Stimulated activated CD4-positive, alpha-beta T cell treated with anti-CD3 and anti-CD28 coated beads, Interleukin-4, amount 100 ng/mL, for 48 hours (primary cell): ENCODE measurements at regions not wholly inside any gene's neighbourhood (a gene's known extent, or its start where the extent isn't known, plus 50 kb on each side); places are given as distances from the start of the nearest gene placed in this dataset.
"Not testable (repeated sequence)": the region's sequence is repeated elsewhere in the genome, so short reads cannot be mapped to it uniquely, and the experiment has no call there.

Source experiments
- DNase-seq, 2 donors: peaks; one replicate each; pipeline ENCODE4 v3.0.0-alpha.2; 2020; ENCODE audit warnings: low read depth in 2 of 2

DNA sequence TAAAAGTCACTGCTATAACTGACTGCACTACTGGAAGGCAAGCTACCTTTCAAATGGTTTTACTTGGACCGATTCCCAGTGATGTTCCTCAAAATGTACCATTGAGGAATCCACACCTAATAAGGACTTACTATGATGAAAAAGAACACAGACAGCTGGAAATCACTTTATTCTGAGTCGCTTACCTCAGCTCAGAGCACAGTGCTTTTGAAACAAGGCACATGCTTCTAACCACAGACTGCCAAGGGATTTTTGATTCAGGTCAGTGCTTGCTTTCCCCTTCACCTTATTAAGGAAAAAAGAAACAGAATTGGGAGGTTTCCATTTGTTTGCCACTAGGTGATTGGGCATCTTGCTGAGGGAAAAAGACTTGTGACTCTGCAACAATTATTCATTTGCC, 707.5 kb upstream of the FSHR start:
- DNase-seq = no peak

DNA sequence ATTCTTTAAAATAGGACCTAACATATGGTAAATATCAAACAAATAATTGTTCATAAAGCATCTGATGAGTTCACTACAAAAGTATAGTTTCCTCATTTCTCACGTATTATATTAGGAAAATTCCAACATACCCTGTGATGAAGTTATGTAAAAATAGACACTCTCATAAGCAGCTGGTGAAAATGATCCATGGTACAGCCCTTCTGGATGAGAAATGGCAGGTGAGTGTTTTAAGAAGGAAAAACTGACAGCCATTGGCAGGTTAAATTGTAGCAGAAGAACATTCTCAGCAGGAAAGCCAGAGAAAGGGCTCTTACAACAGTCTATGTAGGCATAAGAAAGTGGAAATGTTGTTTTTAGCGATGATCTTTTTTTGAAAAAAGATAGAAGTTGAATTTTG, 706.5 kb upstream of the FSHR start:
- DNase-seq = no peak

DNA sequence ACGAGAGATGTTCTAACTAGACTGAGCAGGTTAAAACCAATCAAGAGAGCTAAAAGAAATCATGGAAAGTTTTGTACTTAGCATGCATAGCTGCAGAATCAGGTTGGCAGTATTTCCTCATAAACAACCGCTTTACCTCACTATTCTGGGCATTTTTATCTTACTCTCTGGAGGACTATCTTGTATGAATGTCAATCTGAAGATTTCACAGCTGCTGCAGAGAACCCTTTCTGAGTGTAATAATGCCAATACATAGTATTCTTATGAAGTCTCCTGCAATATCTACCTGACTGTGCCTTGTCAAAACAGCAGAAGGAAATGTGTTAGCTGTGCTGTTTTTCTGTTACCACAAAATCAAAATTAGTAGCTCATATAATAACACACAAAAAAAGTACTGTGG, 705.9 kb upstream of the FSHR start:
- DNase-seq = no peak

DNA sequence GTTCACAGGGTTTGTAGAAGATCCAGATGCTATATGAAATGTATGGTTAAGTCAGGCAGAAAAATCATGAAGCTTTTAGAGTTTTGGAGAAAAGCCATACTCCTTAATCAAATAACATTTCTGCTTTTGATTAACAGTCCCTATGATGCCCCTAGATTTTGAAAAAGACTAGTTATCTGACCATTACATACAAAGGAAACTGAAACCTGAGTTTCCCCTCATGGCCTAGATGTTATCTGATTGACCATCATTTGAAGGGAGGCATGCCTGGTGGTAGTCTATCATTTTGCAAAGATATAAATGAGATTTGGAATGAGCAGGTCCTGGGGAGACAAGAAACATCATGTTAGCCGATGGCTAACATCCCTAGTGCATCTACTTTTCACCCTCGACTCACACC, 704.3 kb upstream of the FSHR start:
- no peak for DNase-seq

DNA sequence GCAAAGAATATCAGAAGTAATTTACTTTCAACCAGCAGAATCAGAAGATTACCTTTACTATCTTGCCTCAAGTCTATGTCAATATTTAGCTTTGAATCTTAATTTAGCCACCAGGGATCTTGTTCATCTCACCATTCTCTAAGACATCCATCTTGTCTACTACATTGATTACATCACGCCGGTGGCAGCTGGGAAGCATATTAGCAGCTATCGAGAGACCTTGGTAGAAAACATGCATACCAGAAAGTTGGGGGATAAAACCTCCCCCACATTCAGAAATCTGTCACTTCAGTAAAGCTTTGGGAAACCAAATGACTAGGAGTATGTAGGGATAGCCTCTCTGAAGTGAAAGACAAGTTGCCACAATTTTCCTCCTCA, 703.8 kb upstream of the FSHR start:
- DNase-seq = no peak

DNA sequence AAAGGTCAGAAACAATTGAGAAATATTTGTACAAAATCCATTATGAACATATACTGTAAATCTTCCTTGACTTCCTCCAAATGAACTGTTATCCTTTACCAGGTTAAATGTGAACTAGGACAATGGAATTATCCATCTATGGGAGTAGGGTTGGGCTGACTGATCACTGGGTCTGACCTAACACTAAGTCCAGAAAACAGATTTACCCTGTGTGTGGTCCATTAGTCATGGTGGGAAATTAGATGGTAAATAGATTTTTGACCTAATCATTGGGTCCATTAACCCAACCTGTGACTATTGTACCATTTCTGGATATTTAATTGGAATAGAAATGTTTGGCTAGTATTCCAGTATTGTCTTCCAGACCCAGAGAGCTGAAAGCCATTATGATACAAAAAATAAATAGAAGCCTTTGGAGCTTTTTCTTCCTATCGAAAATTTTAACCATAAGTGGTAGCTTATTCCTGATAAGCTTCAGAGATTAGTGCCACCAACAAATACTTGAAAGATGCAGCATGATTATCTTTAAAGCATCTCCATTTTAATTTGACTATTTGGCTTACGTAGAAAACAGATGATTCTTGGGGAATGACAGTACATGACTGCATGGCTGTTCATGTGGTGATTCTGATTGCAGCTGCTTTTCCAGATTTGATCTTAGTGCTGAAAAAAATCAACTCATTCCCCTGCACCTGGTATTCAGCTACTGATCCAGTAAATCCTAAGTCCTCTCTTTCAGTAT, 703.2 kb upstream of the FSHR start:
- DNase-seq = no peak

DNA sequence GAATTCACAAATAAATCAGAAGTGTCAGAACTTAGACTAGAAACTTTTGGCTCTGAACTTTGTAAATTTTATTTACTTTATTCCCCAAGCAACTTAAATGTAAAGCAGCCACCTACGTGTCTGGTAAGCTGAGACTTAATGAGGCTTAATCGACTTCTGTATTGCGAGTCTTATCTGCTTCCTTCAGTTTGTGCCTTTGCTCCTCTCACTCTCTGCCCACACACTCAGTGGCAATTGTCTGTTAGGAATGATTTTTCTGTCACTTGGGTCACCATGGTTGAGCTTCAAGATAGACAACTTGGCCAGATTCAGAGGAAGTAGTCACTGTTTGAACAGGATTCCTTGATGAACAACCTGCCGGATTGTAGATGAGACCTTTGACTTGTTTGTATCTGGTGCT, 691.4 kb upstream of the FSHR start:
- DNase-seq = no peak

DNA sequence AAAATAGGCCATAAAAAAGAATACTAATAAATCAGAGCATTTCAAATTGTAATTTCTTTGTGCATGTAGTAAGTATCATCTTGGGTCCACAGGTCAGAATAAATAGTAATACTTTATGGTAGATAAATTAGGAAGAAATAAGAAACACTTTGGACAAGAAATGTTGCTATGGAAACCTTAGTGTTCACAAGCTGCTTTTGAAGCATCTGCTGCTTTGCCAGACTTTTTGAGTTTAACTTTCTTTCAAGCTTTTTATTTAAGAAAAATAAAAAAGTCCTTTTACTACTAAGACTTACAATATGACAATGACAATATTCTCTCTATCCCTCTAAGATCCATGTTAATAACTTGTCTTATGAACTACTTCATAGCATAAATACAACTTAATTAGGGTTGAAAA, 690.7 kb upstream of the FSHR start:
- no peak for DNase-seq

DNA sequence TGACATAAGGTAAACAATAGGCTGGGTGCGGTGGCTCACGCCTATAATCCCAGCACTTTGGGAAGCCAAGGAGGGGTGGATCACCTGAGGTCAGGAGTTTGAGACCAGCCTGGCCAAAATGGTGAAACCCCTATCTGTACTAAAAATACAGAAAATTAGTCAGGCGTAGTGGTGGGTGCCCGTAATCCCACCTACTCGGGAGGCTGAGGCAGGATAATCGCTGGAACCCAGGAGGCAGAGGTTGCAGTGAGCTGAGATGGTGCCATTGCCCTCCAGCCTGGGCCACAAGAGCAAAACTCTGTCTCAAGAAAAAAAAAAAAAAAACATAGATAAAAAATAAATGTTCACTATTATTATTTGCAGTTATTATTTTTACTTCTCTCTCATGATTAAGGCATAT, 689.8 kb upstream of the FSHR start:
- not testable (repeated sequence) for DNase-seq

DNA sequence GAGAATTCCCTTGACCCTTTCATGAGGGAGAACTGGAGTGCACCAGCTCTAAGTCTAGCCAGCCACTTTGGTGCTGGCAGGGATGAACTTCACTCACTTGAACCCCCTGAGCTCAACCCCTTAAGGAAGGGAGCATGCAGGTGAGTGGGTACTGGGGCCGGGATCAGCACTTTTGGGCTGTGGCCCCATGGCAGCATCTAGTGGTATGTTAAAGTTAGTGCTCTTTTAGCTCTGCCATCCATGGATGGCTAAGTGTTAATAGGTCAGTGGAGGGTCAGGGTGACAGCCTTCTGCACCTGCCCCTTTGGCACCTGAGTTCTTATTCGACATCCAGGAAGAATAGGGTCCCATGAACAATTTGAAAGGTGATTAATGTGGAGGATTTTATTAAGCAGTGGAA, 689.0 kb upstream of the FSHR start:
- DNase-seq = no peak

DNA sequence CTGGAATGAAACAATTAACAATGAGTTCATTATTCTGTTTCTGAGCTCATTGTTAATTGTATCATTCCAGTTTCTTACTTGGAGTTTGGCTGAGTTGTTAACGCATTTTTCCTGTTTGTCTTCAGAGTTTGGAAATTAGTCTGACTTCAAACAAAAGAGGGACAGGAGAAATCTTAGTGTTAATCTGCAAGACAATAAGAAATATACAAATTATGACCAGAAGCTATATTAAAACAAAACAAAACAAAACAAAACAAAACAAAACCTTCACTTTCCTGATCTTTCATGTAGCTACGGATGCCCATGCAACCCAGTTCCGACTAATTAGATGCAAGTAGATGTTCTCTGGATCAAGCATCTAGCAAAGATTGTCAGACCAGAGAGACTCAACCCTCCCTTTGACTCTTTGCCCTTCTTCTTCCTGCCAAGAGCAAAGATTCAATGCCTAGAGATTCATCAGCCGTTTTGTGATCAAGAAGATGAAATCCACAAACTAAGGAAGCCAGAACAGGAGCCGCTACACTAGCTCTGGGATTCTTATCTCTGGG, 686.2 kb upstream of the FSHR start:
- DNase-seq = no peak

DNA sequence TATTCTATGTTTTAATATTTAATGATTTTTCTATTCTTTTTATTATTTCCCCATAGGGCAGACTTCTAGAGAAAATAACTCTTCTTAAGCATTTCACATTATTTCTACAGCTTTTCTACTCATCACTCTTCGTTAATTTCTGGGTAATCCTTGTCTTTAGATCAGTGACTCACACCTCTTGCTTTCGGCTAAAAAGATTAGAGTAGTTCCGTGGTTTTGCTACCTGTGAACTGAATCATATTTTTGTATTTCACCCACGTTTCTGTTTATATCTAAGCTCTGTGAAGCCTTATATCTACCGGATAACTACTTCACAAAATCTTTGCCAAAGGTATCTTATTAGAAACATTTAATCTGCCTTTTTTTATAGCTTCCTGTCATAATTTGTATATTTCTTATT, 685.5 kb upstream of the FSHR start:
- no peak for DNase-seq

DNA sequence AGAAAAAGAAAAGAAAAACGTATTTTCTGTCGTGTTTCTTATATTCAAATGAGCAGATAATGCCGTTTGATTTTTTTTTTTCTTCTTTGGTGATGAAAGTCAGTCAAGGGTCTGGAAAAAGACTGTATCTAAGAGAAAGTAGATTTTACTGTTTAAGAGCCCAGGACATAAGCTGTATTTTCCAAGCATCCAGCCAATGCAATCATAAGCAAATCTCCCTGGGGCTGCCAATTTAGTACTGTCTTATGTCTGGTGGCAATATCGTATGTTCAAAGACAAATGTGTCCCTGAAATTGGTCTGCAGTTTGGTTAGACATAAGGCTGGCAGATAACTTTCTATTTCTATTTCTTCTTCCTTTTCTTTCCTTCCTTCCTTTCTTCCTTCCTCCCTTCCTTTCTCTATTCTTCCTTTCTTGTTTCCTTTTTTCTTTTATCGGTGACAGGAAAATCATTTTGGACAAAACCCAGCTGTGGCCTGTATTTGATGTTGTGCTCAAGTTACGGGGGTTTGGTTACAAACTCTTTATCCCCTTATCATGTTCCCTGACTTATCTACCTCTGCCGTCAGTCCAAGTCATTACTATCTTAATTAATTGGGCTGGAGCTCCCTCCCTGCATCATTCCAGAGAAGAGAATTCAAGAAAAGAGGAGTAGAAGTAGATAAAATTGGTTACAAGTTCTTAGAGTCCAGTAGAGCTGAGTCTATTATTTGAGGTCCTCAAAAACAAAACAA, 683.4 kb upstream of the FSHR start:
- no peak for DNase-seq

DNA sequence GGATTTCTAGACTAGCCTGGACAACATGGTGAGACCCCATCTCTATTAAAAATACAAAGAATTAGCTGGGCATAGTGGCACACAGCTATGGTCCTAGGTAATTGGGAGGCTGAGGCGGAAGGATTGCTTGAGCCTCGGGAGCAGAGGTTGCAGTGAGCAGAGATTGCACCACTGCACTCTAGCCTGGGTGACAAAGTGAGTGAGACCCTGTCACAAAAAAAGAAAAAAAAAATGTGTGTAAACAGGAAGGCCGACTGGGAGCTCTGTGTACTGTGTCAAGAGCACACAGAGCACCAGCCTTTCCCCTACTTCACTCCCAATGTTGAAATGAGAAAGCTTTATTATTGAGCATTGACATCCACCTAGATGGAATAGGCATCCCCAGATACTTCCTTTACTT, 681.7 kb upstream of the FSHR start:
- no peak for DNase-seq

DNA sequence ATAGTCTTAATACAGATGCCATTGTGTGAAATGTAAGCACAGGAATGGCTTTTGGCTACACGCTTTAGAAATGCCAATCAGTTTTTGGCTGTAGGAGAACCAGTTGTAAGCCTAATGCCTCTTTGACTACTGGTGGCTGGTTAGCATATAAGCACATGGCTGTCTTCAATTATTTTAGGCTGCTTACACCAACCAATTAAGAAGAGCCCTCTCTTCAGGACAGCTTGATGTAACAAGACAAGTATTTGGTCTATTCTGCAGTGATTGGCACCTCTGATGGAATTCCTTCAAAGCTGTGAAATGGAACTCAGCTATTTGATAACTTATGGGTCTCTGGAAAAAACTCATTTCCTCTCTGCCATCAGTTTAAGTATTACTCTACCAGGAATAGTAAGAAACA, 680.1 kb upstream of the FSHR start:
- DNase-seq = no peak

DNA sequence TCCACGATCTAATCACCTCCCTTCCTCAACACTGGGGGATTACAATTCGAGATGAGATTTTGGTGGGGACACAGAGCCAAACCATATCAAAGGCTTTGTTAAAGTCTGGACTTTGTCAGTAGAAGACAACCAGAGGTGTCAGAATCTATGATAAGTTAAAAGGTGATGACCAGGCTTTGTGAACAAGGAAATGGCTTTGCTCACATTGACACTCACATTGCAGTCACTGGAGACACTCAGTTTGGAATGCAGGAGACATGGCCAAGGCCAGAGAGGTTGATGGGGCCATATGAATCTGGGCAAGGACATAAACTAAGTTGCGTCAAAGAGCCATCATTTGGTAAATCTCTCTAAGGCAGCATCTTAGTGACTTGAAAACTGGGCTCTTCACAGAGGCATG, 678.2 kb upstream of the FSHR start:
- no peak for DNase-seq

DNA sequence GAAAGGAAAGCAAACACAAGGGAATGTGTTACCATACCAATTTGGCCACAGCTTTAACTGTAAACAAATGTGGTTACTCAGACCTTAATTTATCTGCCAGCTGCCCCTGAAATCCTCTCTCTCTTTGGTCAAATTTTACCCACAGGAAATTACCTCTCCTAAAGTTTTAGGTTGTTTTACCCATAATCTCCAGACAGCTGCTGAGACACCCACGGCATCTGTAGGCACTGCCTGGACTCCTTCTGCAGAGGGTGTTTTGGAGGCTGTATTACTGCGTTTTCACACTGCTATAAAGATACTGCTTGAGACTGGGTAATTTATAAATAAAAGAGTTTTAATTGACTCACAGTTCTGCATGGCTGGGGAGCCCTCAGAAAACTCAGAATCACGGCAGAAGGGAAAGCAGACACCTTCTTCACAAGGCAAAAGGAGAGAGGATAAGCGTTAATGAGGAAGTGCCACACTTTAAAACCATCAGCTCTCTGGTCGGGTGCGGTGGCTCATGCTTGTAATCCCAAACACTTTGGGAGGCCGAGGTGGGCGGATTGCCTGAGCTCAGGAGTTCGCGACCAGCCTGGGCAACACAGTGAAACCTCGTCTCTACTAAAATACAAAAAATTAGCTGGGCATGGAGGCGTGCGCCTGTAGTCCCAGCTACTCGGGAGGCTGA, 677.5 kb upstream of the FSHR start:
- DNase-seq = no peak

DNA sequence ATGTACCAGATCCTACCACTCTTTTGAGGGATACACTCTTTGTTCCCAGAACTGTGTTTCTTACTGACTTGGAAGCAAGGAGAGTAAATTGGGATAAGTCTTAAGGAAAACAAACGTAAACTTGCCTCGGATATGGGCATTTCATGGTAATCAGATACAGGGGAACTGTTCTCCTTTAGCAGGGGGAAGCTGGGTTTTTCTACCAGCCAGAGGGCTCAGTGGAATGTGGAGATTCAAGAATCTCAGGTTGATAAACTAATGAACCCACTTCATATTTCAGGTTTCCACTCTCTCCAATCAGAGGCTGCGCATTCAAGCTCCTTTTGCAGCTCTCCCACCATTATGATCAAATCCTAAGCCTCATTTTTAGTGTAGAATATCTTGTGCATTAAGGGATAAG, 676.5 kb upstream of the FSHR start:
- no peak for DNase-seq

DNA sequence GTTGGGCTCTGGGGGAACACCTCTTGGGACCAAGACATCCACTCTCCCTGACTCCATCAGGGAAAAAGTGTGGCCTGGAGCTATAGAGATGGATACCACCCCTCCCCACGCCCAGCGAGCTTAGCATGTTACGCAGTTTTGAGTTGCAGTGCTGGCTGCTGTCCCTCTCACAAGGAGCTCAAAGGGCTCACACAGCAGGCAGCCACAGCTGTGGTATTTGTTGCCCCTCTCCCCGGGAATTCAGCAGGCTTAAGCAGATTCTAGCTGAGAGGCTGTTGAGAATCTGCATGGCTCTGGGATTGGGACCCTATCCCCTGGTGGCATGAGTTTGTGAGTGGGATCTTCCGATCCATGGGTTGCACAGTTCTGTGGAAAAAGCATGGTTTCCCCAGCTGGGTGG, 673.1 kb upstream of the FSHR start:
- DNase-seq = no peak

DNA sequence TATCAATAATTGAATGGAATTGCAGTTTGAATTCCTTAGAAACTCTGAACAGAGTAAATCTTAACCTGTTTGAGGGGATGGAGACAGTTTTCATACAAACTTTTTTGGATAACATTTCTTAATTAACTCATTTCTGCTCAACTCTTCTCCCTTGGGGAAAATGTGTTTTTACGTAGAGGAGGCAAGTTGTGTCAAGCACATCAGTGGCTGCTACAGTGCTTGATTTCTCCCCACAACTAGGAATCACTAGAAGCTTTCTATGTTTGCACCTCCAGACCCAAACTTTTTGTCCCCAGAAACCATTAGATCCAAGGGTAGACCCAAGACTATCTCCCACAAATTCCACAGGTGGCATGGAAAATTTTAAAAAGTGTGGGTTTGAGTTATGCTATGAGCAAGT, 658.9 kb upstream of the FSHR start:
- no peak for DNase-seq

DNA sequence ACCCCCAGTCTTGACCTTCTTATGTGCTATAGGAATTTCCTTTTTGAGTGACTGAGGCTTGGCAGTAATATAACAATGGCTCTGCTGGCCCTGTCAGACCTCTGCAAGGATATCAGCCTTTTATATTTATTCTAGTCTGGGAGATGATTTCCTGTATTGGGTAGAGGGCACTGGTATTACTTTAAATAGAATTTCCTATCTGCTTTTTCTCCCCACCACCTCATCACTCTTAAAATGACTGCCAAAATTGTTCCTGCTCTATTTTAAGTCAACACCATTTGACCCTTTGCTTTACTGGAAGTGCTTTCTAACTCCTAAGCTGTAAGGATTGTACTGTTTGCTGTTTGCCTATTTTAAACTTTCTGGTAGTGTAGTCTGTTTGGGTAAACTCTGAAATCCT, 658.4 kb upstream of the FSHR start:
- no peak for DNase-seq

DNA sequence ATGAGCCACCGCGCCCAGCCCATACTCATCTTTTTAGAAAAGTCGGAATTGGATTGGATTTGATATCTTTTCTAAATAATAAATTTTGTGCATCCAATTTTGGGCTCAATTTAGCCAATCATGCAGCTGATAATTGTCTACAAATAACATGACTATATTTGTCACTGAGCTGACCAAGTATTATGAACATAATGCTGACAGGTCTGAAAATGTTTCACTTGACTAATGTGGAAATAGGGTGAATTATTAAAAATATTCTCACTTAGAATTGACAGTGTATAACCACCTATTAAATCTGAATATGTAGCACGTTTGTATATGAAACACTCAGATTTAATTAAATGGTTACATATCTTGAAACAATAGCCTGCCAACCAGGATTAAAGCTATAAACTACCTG, 657.2 kb upstream of the FSHR start:
- no peak for DNase-seq

DNA sequence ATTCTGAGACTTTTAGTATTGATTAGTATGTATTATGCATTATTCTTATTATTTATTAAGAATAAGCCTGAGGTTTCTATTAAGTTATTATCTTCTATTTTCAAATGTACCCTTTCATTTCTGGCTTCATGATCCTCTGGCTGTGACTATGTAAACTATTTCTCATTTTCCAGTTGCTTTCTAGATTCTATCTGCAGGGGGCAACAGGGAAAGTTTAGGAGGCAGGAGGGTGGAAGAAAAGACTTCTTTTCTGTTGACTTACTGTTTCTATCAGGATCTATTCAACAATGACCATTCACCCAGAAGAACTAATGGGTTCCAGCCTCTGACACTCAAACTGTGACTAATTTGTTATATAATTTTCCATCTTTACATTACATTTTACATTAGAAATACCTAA, 653.4 kb upstream of the FSHR start:
- no peak for DNase-seq
